ENCODE measurements at regions not wholly inside any gene's neighbourhood (a gene's known extent, or its start where the extent isn't known, plus 50 kb on each side); places are given as distances from the start of the nearest gene placed in this dataset.

DNA sequence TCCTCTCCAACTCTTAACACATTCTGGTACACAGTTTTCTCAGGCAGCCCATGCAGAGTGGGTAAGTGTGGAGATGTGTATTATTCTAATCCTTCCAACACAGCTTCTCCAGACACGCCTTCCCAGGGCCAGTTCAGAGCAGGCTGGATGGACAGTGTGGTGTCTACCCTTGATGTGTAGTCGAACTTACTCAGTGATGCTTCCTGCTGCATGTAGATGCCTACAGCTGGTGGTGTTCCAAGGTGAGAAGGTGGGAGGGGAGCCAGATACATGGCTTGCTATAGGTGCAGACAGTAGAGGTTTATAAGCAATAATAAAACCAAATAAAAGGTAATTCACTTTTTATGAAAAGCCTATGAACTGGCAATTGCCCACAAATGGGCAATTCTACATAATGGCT lies 104.0 kb downstream of the QRSL1 start:
- TF ChIP-seq, protein P1, sequence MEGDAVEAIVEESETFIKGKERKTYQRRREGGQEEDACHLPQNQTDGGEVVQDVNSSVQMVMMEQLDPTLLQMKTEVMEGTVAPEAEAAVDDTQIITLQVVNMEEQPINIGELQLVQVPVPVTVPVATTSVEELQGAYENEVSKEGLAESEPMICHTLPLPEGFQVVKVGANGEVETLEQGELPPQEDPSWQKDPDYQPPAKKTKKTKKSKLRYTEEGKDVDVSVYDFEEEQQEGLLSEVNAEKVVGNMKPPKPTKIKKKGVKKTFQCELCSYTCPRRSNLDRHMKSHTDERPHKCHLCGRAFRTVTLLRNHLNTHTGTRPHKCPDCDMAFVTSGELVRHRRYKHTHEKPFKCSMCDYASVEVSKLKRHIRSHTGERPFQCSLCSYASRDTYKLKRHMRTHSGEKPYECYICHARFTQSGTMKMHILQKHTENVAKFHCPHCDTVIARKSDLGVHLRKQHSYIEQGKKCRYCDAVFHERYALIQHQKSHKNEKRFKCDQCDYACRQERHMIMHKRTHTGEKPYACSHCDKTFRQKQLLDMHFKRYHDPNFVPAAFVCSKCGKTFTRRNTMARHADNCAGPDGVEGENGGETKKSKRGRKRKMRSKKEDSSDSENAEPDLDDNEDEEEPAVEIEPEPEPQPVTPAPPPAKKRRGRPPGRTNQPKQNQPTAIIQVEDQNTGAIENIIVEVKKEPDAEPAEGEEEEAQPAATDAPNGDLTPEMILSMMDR (conservative IDR thresholded peaks at IDR 0.05) = no peak
- TF ChIP-seq EZH2 (IDR thresholded peaks at IDR 0.05; ENCODE audit: low read depth) = no peak

Data from PC-9 (cell line).